OCI-LY3 (cell line): ENCODE measurements at regions not wholly inside any gene's neighbourhood (a gene's known extent, or its start where the extent isn't known, plus 50 kb on each side); places are given as distances from the start of the nearest gene placed in this dataset.

ENCODE experiments used
- H2AFZ ChIP-seq: fragments of 200-600, 300-600 bp; shearing (Covaris generic); 2 replicates; pipeline ENCODE4 v1.6.0; 2014; ENCODE audit warnings: antibody characterized with exemption, low read depth, low read length
- H3K27ac ChIP-seq: fragments of 200-600, 300-600 bp; sonication (generic); 2 replicates; pipeline ENCODE4 v1.5.1; 2014; ENCODE audit warnings: mild to moderate bottlenecking, low read length, moderate library complexity, mixed read lengths
- H3K27me3 ChIP-seq: fragments of 200-600, 300-600 bp; sonication (generic); 2 replicates; pipeline ENCODE4 v1.6.1; 2014; ENCODE audit warnings: low read depth, low read length, mixed read lengths
- H3K36me3 ChIP-seq: fragments of 200-600, 300-600 bp; sonication (generic); replicated peaks from 2 replicates; pipeline ENCODE3; 2014; ENCODE audit warnings: low read depth, low read length, mixed read lengths
- H3K4me1 ChIP-seq: fragments of 300-600, 200-600 bp; sonication (generic); 2 replicates; pipeline ENCODE4 v1.6.1; 2014; ENCODE audit warnings: low read length, mixed read lengths
- H3K4me2 ChIP-seq: fragments of 200-600, 300-600 bp; sonication (generic); 2 replicates; pipeline ENCODE4 v1.6.1; 2014; ENCODE audit warnings: low read length, mixed read lengths
- H3K4me3 ChIP-seq: fragments of 300-600, 200-600 bp; sonication (generic); 2 replicates; pipeline ENCODE4 v1.5.1; 2014; ENCODE audit warnings: antibody characterized with exemption, mild to moderate bottlenecking, low read length, moderate library complexity
- H3K79me2 ChIP-seq: fragments of 300-600, 200-600 bp; shearing (Covaris generic); 2 replicates; pipeline ENCODE4 v1.6.1; 2014; ENCODE audit warnings: mild to moderate bottlenecking, low read length, mixed read lengths
- H3K9ac ChIP-seq: fragments of 300-600, 200-600 bp; shearing (Covaris generic); 2 replicates; pipeline ENCODE4 v1.6.0; 2014; ENCODE audit warnings: mild to moderate bottlenecking, low read length, moderate library complexity
- H3K9me3 ChIP-seq: fragments of 200-600, 300-600 bp; shearing (Covaris generic); 2 replicates; pipeline ENCODE4 v1.6.1; 2014; ENCODE audit warnings: low read length, mixed read lengths; ENCODE audit not compliant: insufficient read depth
- H4K20me1 ChIP-seq: fragments of 200-600, 300-600 bp; sonication (generic); 2 replicates; pipeline ENCODE4 v1.6.1; 2016; ENCODE audit warnings: low read length, mixed read lengths; ENCODE audit not compliant: insufficient read depth
- CTCF ChIP-seq: fragments of 200-600, 300-600 bp; sonication (generic); IDR thresholded peaks from 2 replicates; pipeline ENCODE4 v1.5.1; 2014; ENCODE audit warnings: antibody characterized with exemption, low read length, low read depth
- EZH2phosphoT487 ChIP-seq: fragments of 200-600 bp; shearing (Covaris generic); IDR thresholded peaks from 2 replicates; pipeline ENCODE4 v1.6.1; 2018; ENCODE audit warnings: antibody characterized with exemption, mixed run types, low read depth

GRCh38 chr1:88252745-88253144 is 431.3 kb upstream of the PKN2 start:
- Histone ChIP-seq H4K20me1 (no peaks in the 10 kb centered on the region), H2AFZ (no peak overlapping the region), H3K36me3 (no peaks in the 10 kb centered on the region), H3K9ac (no peak overlapping the region), H3K27ac (no peak overlapping the region), H3K4me1 (no peaks in the 10 kb centered on the region), H3K79me2 (no peaks in the 10 kb centered on the region), H3K4me2 (no peak overlapping the region), H3K9me3 (no peaks in the 10 kb centered on the region), H3K4me3 (no peak overlapping the region), H3K27me3 (no peaks in the 10 kb centered on the region)
- TF ChIP-seq EZH2phosphoT487: no peak

GRCh38 chr1:88265606-88266005 is 418.5 kb upstream of the PKN2 start:
- no peak overlapping the region for H2AFZ ChIP-seq
- H4K20me1 ChIP-seq: no peaks in the 10 kb centered on the region
- no peaks in the 10 kb centered on the region for H3K79me2 ChIP-seq

GRCh38 chr1:88266051-88266450 is 418.0 kb upstream of the PKN2 start:
- TF ChIP-seq EZH2phosphoT487: no peak
- TF ChIP-seq CTCF: no peak
- Histone ChIP-seq H3K27ac (no peak overlapping the region), H3K4me1 (peaks cover 7% of the 10 kb centered on the region), H3K36me3 (no peaks in the 10 kb centered on the region), H3K9me3 (no peaks in the 10 kb centered on the region), H4K20me1 (no peaks in the 10 kb centered on the region), H3K27me3 (no peaks in the 10 kb centered on the region), H3K79me2 (no peaks in the 10 kb centered on the region), H3K4me2 (peak overlapping the region; percentile 20; the same call in 1 of the 2 replicates), H3K9ac (no peak overlapping the region), H2AFZ (no peak overlapping the region), H3K4me3 (no peak overlapping the region)

More at GRCh38 chr1:88265606-88266005, 418.5 kb upstream of the PKN2 start:
- Histone ChIP-seq H3K27me3 (no peaks in the 10 kb centered on the region), H3K9me3 (no peaks in the 10 kb centered on the region), H3K4me3 (no peak overlapping the region), H3K36me3 (no peaks in the 10 kb centered on the region), H3K27ac (no peak overlapping the region), H3K9ac (no peak overlapping the region), H3K4me1 (peaks cover 7% of the 10 kb centered on the region), H3K4me2 (no peak overlapping the region)
- TF ChIP-seq CTCF (no peak), EZH2phosphoT487 (no peak)

GRCh38 chr1:88272216-88272615 is 411.9 kb upstream of the PKN2 start:
- peaks cover 22% of the 10 kb centered on the region for H3K4me1 ChIP-seq
- H4K20me1 ChIP-seq: no peaks in the 10 kb centered on the region
- no peak for TF ChIP-seq EZH2phosphoT487
- TF ChIP-seq CTCF: no peak
- H3K4me3 ChIP-seq: no peak overlapping the region
- H3K9ac ChIP-seq: no peak overlapping the region
- H3K36me3 ChIP-seq: no peaks in the 10 kb centered on the region
- H3K9me3 ChIP-seq: no peaks in the 10 kb centered on the region
- H3K27ac ChIP-seq: no peak overlapping the region
- H3K27me3 ChIP-seq: no peaks in the 10 kb centered on the region
- no peaks in the 10 kb centered on the region for H3K79me2 ChIP-seq
- H2AFZ ChIP-seq: no peak overlapping the region
- no peak overlapping the region for H3K4me2 ChIP-seq

- H3K27ac ChIP-seq: no peak overlapping the region
- H3K4me2 ChIP-seq: no peak overlapping the region
- H3K4me3 ChIP-seq: no peak overlapping the region
- H3K4me1 ChIP-seq: peaks cover 28% of the 10 kb centered on the region
- H3K9ac ChIP-seq: no peak overlapping the region
- H3K9me3 ChIP-seq: 0 out of 2 replicates have a peak, but pooled peaks cover 6% of the 10 kb centered on the region
- H2AFZ ChIP-seq: no peak overlapping the region
- TF ChIP-seq EZH2phosphoT487 (no peak), CTCF (no peak)
- no peaks in the 10 kb centered on the region for H4K20me1 ChIP-seq
- H3K36me3 ChIP-seq: peaks cover 4% of the 10 kb centered on the region
- H3K79me2 ChIP-seq: no peaks in the 10 kb centered on the region
- H3K27me3 ChIP-seq: no peaks in the 10 kb centered on the region
These were observed 409.6 kb upstream of the PKN2 start for GRCh38 chr1:88274431-88274830.
